RCC 7860 (cell line): ENCODE measurements at regions not wholly inside any gene's neighbourhood (a gene's known extent, or its start where the extent isn't known, plus 50 kb on each side); places are given as distances from the start of the nearest gene placed in this dataset.
A peak's percentile ranks its signal among the peaks of the same experiment; 100 is the strongest.
"Not testable (repeated sequence)": the region's sequence is repeated elsewhere in the genome, so short reads cannot be mapped to it uniquely, and the experiment has no call there.

ENCODE experiments used
- DNase-seq: peaks from one replicate; pipeline ENCODE4 v3.0.0-alpha.2; 2015; ENCODE audit warnings: low spot score
- FAIRE-seq: peaks from 2 replicates; lab custom pipeline; 2012; peaks lifted over from hg19 to GRCh38; lab: Jason Lieb, UNC

DNA sequence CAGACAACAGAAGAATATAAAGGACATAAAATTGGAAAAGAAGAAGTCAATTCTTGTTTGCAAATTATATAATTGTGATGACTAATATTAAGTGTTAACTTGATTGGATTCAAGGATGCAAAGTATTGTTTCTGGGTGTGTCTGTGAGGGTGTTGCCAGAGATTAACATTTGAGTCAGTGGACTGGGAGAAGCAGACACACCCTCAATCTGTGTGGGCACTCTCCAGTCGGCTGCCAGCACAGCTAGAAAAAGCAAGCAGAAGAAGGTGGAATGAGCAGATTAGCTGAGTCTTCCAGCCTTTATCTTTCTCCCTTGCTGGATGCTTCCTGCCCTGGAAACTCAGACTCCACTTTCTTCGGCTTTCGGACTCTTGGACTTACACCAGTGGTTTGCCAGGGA, 51.7 kb downstream of the UBE2NL start:
- DNase-seq (no peak), FAIRE-seq (no peak)

- FAIRE-seq (no peak), DNase-seq (no peak)
Observed at GRCh38 chrX:143940119-143940518, 56.2 kb downstream of the UBE2NL start.

GRCh38 chrX:143945171-143945570, 61.3 kb downstream of the UBE2NL start:
- DNase-seq = no peak
- FAIRE-seq = no peak

DNA sequence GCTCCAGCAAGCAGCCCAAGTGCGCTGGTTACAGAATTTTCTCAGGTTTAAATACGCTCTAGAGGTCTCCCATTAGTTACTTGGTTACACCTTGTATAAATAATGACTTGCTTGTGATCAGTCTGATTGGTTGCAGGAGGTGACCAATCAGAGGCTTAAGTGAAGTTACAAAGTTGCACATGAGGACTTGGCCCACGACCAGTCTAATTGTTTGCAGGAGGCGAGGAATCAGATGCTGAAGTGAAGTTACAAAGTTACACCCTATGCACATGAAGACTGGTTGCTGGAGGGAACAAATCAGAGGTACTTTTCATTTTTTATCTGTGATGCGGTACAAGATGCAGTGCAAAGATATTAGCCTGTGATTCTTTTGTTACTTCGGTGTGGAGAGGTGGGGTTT, 80.7 kb downstream of the UBE2NL start:
- DNase-seq (no peak), FAIRE-seq (no peak)

GRCh38 chrX:143988356-143988755, 104.5 kb downstream of the UBE2NL start:
- FAIRE-seq = no peak
- DNase-seq = peak; percentile 54

DNA sequence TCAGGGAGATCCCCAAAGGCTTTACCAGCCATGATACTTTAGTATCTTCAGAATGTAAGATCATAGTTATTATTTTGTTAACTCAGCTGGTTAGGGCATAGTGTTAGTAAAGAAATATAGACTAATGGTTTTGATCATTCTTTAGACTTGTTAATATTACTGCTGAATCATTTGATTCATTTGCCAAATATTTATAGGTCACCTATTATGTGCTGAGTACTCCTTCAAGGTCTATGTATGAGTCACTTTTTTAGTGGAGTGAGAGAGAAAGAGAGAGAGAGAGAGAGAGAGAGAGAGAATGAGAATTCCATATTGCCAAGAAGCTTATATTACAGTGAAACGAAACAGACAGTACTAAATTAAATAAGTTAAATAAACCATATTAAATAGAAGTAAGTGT, 110.3 kb downstream of the UBE2NL start:
- FAIRE-seq (peak; percentile 98), DNase-seq (peak; percentile 82)

DNA sequence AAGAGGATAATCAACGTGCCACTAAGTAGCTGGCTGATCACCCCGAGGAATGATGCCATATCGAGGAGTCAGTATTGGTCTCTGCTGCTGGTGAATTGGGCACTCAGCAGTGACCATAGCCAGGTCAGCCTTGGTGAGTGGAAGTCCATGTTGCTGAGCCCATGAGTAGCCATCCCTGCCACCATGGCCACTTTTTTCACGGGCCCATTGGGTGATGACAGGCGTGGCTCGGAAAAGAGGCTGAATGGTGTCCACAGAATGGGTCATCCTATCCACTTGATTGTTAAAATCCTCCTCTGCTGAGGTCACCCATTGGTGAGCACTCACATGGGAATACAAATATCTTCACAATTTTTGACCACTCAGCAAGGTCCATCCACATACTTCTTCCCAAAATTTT, 114.4 kb downstream of the UBE2NL start:
- DNase-seq (no peak), FAIRE-seq (no peak)

DNA sequence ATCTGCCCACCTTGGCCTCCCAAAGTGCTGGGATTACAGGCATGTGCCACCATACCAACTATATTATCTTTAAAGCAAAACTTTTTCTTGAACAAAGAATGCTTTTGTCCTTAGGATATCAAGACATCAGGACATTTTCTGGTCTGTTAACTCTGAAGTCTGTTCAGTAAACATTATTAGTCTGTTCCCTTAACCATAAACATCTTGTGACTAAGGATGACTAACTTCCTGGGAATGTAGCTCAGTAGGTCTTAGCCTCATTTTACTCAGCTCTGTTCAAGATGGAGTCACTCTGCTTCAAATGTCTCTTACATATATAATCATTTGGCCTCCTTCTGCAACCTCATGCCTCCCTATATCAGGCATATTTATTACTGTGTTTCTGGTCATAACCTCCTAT, 122.9 kb downstream of the UBE2NL start:
- FAIRE-seq = peak; percentile 97
- DNase-seq = peak; percentile 89

DNA sequence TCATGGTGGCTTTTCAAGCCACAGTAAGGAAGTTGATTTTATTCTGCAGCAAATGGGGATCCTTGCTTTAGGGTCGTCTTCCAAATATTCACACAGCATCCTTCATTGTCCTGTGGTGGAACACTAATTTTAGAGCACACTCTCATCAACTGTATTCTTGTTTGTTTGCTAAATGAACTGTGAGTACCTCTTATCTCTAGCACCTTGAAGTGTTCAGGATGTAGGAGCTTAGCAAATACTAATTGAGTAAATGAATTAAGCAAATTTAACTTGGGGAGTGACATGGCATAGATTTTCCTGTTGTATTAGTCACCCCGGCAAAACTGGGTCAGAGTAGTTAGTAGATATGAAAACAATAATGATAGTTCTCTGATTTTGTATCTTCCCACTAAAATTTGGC, 156.9 kb downstream of the UBE2NL start:
- FAIRE-seq (no peak), DNase-seq (no peak)

- no peak for DNase-seq
- no peak for FAIRE-seq
Observed at GRCh38 chrX:144042271-144042670, 158.4 kb downstream of the UBE2NL start.

- no peak for FAIRE-seq
- DNase-seq = no peak
Observed at GRCh38 chrX:144075432-144075831, 191.6 kb downstream of the UBE2NL start.

DNA sequence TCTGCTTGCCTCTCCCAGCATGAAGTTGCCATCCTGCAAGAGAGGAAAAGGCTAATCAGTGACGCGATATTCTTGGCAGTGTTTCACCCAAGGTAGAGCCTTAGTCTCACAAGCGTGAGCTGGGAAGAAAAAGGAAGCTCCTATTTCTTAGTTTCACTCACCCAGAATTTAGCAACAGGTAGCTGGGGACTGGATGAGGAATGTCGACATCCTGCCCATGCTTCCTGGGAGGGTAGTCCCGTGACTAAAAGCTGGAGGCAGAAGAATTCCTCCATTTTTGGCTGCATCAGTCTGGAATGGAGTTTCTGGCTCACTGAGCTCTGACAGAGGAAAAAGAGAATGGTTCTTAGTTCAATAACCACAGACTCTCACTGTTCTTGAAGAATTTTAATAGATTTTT, 198.4 kb downstream of the UBE2NL start:
- DNase-seq = not testable (repeated sequence)
- peak; percentile 4 for FAIRE-seq

GRCh38 chrX:144089674-144090073, 205.8 kb downstream of the UBE2NL start:
- FAIRE-seq, DNase-seq: not testable (repeated sequence)

DNA sequence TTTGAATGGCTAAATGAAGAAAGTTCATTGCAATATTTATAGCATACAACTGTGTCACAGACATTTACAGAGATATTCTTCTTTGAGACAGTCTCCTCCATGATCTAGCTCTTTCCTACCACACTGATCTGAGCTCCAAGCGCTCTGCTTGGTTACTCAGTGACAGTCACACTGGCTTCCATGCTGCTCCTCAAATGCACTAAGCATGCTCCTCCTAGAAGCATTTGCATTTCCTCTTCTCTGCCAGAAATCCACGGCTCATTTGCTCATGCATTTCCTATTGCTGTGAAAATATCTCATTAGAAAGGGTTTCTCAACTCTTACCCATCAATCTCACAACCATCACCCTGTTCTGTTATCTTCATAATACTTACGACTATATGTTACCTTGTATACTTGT, 208.2 kb downstream of the UBE2NL start:
- FAIRE-seq, DNase-seq: not testable (repeated sequence)

DNA sequence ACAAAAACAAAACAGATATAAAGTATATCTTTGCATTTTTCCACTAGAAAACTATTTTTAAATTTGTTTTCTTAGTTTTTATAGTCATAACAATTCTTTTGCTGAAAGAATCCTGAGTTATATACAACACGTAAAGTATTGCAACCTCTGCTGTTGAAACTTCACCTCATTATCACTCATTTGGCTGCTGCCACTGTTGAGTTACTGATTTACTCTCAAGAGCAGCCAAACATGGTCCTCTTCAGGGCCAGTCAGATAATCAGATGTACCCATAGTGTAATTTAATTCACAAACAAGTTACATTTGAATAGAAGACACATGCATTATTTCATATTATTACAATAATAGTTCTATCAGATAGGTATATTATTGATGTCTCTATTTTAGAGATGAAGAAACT, 235.6 kb downstream of the UBE2NL start:
- DNase-seq, FAIRE-seq: not testable (repeated sequence)

DNA sequence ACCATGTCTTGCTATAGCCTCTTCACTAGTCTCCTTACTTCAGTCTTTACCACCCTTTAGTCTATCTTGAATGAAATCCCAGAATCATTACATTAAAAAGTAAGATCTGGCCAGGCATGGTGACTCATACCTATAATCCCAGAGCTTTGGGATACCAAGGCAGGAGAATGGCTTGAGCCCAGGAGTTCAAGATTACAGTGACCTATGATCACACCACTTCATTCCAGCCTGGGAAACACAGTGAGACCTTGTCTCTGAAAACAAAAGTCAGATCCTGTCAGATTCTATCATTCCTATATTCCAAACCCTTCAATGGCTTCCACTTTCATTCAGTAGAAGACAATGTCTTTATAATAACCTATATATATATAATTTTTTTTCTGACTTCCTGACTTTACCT, 237.7 kb downstream of the UBE2NL start:
- DNase-seq = not testable (repeated sequence)
- FAIRE-seq = peak; percentile 80

GRCh38 chrX:144127570-144128169, 243.8 kb downstream of the UBE2NL start:
- DNase-seq = not testable (repeated sequence)
- peak; percentile 25 for FAIRE-seq

DNA sequence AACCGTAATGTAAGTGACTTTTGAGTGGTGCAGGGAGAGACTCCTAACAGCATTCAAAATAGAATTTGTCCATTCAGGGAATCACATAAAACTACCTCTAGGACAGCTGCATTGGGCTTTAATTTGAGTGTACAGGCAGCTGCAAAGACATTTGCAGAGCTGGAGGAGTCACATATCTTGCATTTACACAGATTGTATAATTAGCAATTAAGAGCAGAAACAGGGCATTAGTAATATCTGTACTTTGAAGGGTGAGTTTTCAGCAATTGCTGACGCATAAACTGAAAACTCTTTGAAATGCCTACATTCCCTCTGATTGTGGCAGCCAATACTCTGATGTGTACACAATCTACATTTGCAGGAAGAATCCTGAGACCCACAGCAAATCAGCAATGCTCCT, 245.6 kb downstream of the UBE2NL start:
- FAIRE-seq, DNase-seq: not testable (repeated sequence)

- not testable (repeated sequence) for FAIRE-seq
Observed at GRCh38 chrX:144130507-144130906, 246.6 kb downstream of the UBE2NL start.

GRCh38 chrX:144131080-144131479, 247.2 kb downstream of the UBE2NL start:
- DNase-seq, FAIRE-seq: not testable (repeated sequence)

More at GRCh38 chrX:144130507-144130906, 246.6 kb downstream of the UBE2NL start:
- DNase-seq = not testable (repeated sequence)

DNA sequence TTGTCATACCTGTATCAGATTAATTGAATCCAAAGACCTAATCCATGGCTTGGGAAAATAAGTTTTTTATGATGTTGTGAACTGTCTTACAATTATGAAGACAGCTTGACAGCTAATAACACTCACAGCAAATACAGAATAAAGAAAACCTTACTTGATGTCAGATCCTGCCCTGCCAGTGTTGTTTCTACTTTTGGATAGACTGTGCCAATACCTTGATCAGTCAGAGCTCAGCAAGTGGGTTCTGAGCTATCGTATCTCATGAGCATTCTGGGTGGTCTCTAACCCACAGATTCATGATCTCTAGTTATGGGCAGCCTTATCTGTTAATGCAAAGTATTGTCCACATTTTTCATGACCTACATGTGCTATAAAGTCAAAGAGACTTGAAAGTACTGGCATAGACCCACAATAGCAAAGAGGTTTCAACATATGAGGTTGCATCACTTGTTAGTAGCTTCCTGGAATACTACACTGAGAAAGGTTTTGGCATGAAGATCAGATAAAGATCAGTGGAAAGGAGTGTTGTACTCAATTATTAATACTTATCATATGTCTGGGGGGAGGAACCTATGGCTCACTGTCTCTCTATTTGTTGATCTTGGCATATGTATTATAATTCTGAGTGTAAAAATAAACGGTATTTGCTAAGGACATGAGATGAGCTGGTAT, 250.7 kb downstream of the UBE2NL start:
- DNase-seq, FAIRE-seq: not testable (repeated sequence)

DNA sequence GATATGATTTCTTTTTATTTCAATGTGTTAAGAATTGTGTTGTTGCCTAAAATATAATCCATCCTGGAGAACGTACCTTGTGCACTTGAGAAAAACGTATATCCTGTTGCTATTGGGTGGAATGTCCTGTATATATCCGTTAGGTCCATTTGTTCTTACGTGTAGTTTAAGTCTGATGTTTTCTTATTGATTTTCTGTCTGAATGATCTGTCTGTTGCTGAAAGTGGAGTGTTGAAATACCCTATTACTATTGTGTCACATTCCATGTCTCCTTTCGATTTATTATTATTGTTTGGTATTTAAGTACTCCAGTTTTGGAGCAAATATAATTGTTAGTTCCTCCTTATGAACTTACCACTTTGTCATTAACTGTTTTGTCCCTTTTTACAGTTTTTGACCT, 270.6 kb downstream of the UBE2NL start:
- DNase-seq, FAIRE-seq: not testable (repeated sequence)
